ENCODE measurements at regions not wholly inside any gene's neighbourhood (a gene's known extent, or its start where the extent isn't known, plus 50 kb on each side); places are given as distances from the start of the nearest gene placed in this dataset.

- TF ChIP-seq POLR2A (IDR thresholded peaks at IDR 0.05; ENCODE audit: extremely low read depth, insufficient read length) (no peak), CTCF (IDR thresholded peaks at IDR 0.05; ENCODE audit: low read depth, low read length) (no peak), MAX (IDR thresholded peaks at IDR 0.05; ENCODE audit: low read depth, low read length) (no peak), MYC (IDR thresholded peaks at IDR 0.05; ENCODE audit: low read depth, low read length) (no peak)
Observed at GRCh38 chr4:17234678-17235077, 277.2 kb downstream of the QDPR start.
